NCI-H1105 (cell line): ENCODE measurements at regions not wholly inside any gene's neighbourhood (a gene's known extent, or its start where the extent isn't known, plus 50 kb on each side); places are given as distances from the start of the nearest gene placed in this dataset.
"Not testable (repeated sequence)": the region's sequence is repeated elsewhere in the genome, so short reads cannot be mapped to it uniquely, and the experiment has no call there.

Experiments
- DNase-seq: peaks from one replicate; lab custom pipeline; 2025; lab: John Stamatoyannopoulos, UW

DNA sequence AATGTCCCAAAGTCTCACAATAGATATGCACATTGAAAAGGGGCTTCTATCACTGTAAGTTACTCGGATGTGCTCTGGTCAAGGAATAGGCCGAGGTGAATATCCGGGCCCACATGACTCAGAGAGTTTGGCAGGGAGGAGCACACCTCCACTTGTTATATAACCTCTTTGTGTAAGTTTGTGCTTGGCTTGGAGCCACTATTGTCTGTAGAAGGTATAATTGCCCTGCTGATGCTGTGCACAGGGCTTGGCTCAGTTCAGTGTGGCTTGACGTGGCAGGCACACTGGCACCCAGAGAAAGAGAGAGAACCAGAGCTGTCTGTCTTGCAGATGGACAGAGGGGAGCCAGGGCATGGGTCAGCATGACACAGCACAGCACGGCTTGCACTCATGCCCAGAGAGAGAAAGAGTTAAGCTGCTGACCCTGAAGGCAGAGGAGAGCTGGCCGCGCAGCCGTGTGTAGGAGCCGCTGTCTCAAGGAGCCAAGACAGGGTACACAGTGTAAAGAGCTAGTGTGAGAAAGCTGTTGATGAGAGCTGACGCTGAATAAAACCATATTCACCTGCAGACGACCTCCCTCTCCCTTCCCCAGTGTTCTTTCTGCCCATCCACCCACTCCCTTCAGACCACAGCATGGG lies 482.5 kb downstream of the C6orf118 start:
- DNase-seq, result peak; percentile 85

DNA sequence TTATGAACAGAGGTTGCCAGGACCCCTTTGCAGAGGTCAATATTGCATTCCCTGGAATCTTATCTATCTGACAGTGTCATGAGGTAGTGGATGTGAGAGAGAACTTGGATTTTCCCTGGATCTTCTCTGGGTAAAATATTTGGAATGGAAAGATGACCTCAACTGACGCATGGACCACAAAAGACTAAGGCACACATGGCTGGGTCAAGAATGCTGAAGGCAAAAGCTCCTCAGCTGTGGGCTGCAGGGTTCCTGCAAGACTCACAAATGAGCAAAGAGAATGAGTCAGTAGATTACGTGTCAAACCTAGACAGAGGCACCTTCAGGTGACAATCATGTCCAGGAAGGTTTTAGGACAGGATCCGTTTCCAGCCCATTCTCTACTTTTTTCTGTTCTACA lies 484.0 kb downstream of the C6orf118 start:
- DNase-seq, result no peak

DNA sequence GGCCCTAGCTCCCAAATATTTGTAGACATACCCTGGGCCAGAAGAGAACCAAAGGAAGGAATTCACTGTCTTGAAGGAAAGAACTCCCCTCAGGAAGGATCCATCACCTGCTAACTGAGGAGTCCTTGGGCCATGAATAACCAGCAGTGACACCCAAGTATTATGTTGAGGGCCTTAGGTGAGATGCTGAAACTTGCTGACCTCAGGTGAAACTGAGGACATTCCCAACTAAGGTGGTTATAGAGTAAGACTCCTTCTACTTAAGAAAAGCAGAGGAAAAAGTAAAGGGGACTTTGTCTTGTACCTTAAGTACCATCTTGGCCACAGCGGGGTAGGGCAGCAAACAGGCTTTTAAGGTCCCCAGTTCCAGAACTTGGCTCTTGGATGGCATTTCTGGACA lies 491.7 kb downstream of the C6orf118 start:
- DNase-seq, result no peak

DNA sequence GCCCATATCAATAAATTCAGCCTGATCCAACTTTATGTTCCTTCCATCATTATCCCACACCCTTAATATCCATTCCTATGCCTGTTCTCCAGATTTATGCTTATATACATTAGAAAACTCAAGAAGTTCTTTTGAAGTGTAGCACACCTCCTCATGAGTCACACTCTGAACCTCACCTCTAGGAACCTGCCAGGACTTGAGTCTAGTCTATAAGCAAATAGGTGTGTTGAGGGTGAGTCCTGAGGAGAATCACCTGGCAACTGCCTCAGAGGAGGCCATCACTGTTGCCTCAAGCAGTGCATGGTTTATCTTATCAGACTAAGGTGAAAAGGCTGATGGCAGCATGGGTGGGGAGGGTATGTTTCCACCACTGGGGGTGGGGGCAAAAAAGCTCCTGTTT lies 496.7 kb downstream of the C6orf118 start:
- DNase-seq, result no peak

DNA sequence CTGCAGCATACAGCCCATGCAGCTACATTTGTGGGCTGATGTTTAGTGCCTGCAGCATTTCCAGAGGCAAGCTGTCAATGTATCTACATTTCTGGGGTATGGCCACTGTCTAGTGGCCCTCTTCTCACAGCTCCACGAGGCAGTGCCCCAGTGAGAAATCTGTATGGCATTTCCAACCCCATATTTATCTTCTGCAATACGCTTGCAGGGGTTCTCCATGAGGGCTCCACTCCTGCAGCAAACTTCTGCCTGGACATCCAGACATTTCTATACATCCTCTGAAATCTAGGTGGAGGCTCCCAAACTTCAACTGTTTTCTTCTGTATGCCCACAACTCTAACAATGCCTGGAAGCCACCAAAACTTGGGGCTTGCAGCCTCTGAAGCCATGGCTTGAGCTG lies 502.3 kb downstream of the C6orf118 start:
- no peak for DNase-seq

DNA sequence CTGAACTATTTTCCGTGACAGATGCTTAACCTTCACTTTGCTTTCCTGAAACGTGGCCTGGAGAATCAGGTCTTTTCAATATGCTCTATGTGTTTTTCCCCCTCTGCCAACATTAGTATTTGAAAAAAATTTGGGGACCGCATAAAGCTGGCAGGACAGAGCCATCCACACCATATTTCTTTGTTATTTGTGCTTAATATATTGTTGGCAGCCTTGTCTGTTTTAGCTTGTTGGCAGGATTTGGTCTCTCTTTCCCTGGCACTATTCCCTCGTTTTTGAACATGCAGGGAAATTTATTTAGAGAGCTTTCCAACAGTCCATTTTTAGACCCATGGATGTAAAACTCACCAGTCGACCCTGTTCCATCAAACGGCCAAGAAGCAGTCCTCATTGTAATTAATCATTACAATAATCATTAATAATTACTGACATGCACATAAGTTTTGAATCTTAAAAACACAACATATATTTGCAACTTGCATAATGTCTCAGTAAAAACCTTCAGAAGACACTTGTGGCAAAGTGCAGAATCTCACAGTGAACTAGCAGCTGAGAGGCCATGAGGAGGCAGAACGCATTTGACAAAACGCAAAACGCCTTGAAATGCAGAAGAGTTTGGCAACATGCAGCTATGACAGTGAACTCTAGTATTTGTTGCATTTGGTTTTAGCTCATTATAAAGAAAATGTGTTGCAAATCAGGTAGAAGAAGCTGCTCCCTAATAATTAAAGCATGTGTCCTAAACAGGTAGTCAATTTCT lies 514.2 kb downstream of the C6orf118 start:
- DNase-seq, result no peak

DNA sequence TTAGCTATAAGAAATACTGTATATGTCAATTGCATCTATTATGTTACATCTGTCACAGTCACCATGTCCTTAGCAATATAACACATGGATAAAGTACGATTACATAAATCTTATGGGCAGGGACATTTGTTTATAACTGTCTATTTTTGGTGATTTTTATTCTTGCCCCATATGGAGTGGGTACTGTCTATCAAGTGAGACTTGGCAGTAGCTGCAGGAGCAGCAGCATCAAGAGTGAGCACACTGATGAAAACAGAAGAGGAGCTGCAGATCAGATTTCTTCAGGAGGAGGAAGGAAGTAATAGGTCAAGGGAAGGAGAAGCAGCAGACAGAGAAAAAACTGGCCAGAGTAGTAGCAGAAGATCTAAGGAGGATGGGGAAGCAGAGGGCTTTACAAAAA lies 516.7 kb downstream of the C6orf118 start:
- DNase-seq, result no peak

DNA sequence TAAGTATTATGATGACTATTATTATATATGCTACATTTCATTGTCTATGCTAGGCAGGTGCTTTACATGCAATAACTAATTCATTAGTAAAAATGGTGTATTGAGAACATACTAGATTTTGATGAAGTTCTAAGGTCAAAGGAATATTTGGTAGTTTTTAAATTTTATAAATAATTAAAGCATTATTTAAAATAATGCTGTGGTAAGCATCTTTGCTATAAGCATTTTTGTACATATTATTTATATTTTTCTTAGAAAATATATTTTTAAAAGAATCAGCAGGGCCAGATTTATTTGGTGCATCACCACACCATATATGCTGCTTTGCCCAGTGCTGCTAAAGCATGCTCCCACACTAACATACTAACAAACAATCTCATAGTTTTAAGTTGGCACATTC lies 517.9 kb downstream of the C6orf118 start:
- no peak for DNase-seq

DNA sequence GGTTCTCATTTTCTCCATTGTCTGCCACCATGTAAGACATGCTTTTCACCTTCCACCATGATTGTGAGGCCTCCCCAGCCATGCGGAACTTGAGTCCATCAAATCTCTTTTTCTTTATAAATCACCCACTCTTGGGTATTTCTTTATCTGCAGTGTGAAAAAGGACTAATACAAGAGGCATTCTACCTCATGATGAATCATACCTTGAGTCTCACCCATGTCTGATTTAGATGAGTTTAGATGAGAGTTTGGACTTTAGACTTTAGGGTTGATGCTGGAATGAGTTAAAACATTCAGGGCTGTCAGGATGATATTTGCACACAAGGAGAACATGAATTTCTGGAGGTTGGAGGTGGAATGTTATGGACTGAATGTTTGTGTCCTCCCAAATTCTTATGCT lies 545.6 kb downstream of the C6orf118 start:
- no peak for DNase-seq

DNA sequence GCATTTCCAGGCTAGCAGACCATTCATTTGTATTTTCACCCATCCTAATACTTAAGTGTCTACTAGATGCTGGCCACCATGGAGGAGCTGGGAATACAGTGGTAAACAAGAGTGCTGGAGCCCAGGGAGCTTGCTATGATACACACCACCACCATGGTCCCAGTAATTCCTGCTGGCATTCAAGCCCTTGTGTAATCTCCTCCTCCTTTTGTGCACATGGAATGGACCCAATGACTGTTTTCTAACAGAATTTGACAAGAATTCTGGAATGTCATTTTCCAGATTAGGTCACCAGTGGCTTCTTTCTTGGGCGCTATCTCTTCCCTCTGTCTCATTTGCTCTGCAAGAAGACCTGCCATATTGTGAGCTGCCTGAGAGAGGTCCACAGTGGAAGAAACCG lies 552.0 kb downstream of the C6orf118 start:
- no peak for DNase-seq

DNA sequence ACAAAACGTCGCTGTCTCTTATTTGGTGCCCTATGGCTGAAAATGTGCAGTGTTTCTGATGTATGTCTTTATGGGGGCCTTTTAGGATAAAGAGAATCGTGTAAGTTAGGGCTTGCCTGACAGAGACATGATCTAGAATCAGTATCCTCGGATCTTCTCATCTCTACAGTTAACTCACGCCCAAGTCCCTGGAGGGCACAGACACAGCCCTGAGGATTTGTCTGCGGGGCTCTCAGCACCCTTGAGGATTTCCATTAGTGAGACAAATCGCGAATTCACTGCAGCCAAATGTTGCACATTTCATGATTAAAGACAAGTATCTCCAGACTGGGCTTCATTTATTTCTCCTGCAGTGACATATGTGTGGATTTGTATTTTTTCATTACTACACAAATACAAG lies 552.7 kb downstream of the C6orf118 start:
- no peak for DNase-seq

DNA sequence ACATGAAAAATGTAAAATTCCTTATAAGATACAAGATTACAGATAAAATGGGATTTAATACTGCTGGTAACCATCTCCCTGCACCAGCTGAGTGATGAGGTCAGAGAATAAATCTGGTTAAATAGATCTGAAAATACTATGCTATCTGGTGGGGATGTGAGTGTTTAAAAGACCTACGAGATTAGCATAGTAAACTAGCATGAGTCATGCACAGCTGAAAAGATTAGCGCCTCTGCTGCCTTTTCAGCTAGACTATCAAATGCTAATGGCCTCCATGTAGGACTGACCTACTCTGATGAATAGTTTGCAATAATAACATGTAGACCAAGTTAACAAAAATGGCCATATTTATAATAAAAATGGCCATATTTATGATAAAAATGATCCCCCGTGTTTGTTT lies 553.3 kb downstream of the C6orf118 start:
- no peak for DNase-seq

DNA sequence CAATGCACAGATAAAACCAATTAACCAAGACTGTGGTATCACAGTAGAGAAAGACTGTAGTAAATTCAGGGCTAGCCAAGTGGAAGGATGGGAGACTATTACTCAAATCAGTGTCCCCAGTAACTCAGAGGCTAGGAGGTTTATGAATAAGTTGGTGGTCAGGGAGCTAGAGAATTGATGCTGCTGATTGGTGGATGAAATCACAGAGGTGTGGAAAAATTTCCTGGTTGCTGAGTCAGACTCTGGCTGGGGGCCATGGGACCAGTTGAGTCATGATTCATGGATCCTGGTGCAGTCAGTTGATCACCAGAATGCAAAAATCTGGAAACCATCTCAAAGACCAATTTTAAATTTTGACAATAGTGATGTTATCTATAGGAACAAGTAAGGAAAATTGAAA lies 555.9 kb downstream of the C6orf118 start:
- DNase-seq, result no peak

DNA sequence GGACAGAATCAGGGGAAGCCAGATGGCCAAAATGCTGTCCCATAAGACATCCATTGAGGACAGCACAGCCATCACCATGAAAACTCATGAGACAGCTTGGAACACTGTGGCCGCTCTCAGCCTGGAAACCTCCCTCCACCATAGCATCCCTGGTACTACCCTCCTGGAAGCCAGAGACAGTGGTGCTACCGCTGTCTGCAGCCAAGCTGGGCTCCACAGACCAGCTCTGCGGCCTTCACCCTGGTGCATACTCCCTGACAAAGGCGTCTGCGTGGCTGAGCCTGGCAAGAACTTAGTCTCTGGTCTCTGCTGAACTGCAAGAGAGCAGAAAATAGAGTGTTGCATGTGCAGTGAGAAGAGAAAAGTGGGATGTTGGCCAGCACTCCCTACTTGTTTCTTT lies 558.0 kb downstream of the C6orf118 start:
- DNase-seq, result no peak

DNA sequence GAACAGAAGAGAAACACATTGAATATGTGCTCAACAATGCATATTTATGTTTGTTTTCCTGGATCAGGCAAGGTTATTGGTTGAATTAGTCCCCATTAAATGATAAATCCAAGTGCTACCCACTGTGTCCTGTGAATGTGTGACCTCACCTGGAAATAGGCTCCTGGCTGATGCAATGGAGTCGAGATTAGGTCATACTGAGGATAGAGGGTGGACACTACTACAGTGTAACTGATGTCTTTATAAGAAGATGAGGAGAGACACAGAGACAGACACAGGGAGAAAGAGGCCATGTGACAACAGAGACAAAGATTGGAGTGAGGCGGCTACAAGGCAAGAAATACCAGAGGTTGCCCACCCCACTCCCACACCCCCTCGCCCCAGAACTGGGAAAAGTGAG lies 559.3 kb downstream of the C6orf118 start:
- no peak for DNase-seq

DNA sequence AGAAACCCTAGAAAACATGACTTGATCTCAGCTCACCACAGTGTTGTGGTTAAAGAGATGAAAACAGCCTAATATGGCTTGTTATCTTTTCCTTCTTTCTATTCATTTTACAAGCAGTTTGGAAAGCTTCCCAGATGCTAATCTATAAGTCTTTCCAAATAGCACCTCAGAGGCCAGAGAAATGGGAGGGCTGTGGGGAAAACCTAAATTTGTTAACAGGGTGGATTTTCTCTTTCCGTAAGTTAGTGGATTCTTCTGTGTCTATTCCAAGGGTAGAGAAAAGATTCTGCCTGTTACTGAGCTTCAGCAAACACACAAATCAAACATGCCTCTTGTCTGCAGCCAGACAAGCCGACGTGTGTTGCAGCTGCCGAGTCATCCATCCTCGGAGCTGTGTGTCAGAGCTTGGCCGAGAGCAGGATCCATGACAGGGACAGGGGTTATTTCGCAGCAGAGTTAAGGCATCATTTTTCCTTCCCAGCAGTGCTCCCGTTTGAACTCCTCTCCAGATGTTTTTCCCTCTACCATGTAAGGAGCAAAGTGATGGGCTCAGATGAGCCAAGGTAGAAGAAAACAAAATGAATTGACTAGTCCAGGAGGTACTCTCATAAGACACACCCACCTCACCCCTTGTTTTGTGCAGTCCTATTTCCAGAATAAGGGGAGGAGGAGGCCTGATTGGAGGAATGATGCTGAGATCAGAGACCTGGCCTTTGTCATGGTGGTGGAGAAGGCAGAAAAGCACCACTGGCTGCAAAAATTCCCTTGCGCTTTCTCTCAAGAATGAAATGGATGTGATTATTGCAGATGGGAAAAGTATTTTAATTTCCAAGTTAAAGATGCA lies 560.0 kb downstream of the C6orf118 start:
- DNase-seq, result peak; percentile 51

DNA sequence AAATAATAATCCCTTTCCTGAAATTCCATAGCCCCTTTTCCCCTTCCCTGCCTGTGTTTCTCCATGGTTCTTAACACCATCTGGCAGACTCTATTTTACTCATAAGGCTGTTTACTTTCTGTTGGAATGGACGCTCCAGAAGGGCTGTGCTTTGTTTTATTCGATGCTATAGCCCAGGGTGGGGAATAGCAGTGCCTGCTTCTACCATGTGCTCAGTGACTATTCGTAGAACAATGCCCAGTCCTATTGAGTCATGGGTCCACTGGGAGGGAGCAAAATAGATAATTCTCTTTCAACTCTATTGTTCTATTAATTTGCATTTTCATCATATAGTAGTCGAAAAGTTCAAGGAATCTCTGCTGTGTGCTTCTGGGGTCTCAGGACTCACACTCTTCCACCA lies 565.1 kb downstream of the C6orf118 start:
- no peak for DNase-seq

DNA sequence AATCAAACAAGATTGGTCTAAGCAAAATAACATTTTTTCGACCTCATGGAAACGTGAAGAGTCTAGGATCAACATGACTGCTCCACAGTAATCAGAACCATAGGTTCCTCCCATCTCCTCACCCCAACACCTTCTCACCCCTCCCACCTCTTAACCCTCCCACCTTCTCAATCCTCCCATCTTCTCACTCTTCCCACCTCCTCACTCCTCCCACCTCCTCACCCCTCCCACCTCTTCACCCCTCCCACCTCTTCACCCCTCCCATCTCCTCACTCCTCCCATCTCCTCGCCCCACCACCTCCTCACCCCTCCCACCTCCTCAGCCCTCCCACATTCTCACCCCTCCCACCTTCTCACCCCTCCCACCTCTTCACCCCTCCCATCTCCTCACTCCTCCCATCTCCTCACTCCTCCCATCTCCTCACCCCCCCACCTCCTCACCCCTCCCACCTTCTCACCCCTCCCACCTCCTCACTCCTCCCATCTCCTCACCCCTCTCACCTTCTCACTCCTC lies 567.4 kb downstream of the C6orf118 start:
- no peak for DNase-seq

DNA sequence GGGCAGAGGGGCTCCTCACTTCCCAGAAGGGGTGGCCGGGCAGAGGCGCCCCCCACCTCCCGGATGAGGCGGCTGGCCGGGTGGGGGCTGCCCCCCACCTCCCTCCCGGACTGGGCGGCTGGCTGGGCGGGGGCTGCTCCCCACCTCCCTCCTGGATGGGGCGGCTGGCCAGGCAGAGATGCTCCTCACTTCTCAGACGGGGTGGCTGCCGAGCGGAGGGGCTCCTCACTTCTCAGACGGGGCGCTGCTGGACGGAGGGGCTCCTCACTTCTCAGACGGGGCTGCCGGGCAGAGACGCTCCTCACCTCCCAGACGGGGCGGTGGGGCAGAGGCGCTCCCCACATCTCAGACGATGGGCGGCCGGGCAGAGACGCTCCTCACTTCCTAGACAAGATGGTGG lies 573.3 kb downstream of the C6orf118 start:
- not testable (repeated sequence) for DNase-seq

DNA sequence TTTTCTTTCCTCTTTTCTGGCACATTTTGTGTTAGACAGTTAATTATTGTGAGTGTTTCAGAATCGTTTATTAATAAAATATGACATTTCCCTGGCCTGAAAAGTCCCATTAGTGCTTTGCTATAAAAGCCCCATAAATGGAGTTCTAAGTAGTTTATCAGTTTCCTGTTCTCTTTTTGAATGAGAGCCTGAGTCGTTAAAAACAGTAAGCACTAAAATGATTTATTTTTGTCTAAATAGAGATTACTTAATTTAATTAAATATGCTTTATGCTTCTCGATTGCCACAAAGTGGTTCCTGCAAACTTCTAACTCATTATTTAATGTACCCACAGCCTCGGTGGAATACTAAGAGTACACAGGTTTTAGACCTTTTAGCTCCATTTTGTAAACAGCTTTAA lies 577.9 kb downstream of the C6orf118 start:
- DNase-seq, result no peak

DNA sequence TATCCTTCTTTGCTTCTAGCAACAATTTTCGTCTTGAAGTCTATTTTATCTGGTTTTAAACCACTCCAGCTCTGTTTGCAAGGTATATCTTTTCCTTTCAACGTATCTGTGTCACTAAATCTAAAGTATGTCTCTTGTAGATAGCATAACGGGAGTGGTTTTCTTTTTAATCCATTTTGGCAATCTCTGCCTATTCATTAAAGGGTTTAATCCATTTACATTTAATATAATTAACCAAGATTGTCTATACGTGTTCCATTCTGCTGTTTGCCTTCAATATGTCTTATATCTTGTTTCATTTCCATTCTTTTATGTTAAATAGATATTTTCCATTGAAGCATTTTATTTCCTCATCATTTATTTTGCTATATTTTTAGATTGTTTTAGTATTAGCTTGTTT lies 587.9 kb downstream of the C6orf118 start:
- no peak for DNase-seq

DNA sequence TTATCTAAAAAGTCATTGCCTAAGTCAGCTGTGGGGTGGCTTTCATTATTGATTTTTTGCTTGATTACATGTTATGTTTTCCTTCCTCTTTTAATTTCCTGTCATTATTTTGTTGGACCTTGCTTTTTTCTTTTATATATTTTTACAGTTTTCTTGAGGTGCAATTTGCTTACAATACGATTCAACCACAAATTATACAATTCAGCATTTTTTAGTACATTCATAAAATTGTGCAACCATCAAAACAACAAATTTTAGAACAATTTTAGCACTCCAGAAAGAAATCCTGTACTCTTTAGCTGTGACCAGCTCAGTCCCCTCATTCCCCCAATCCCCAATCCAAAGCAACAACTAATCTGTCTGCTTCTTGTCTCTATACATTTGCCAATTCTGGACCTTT lies 608.9 kb downstream of the C6orf118 start:
- DNase-seq, result no peak

DNA sequence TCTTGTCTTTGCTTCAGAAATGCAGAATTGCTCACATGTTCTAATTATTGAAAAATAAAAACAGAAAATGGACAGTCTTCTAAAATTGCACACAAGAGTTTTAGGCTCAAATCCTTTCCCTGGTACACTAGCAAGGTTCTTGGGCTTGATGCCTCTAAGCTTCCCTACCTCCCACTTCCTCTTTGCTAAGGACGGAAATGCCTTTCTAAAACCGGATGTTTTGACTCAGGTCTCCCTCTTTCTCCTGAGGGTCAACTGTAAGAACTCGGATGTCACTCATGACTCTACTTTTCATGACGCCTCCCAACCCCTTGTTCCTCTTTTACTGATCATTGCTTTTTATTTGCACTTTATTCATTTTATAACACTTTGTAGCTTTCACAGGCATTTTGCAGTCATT lies 613.5 kb downstream of the C6orf118 start:
- DNase-seq, result no peak
